ENCODE measurements at regions not wholly inside any gene's neighbourhood (a gene's known extent, or its start where the extent isn't known, plus 50 kb on each side); places are given as distances from the start of the nearest gene placed in this dataset.
A peak's percentile ranks its signal among the peaks of the same experiment; 100 is the strongest.

- H3K27ac ChIP-seq: peak overlapping the region; percentile 69 to 74
- 80 to 87% methylated on average over 5 of the region's 5 CpGs for WGBS, 2 donors
Measured at GRCh38 chr18:49669403-49669802, 107.5 kb downstream of the LIPG start.

GRCh38 chr18:49668574-49669275, 106.9 kb downstream of the LIPG start:
- Histone ChIP-seq H3K27me3 (no peaks in the 10 kb centered on the region), H3K9me3 (no peaks in the 10 kb centered on the region), H3K36me3 (ENCODE audit: low read depth, missing control alignments) (no peaks in the 10 kb centered on the region), H3K27ac (peak overlapping the region; percentile 69 to 74), H3K4me1 (peaks cover 28% of the 10 kb centered on the region), H3K4me3 (no peak overlapping the region)
- WGBS, 2 donors: 32 to 41% methylated on average over 7 to 8 of the region's 8 CpGs
- intact Hi-C loops (cut with DNase I; ENCODE audit: low total_unique reads): no loop called here
- TF ChIP-seq POLR2A (IDR thresholded peaks at IDR 0.05) (no peak), CTCF (IDR thresholded peaks at IDR 0.05) (no peak)
- DNase-seq: peak; percentile 90

More at GRCh38 chr18:49669403-49669802, 107.5 kb downstream of the LIPG start:
- Histone ChIP-seq H3K4me1 (peaks cover 22% of the 10 kb centered on the region), H3K36me3 (ENCODE audit: low read depth, missing control alignments) (no peaks in the 10 kb centered on the region), H3K4me3 (no peak overlapping the region), H3K9me3 (no peaks in the 10 kb centered on the region), H3K27me3 (no peaks in the 10 kb centered on the region)
- TF ChIP-seq CTCF (IDR thresholded peaks at IDR 0.05) (no peak), POLR2A (IDR thresholded peaks at IDR 0.05) (no peak)
- no peak for DNase-seq
- intact Hi-C loops (cut with DNase I; ENCODE audit: low total_unique reads): no loop called here

- 69 to 93% methylated on average over 6 of the region's 6 CpGs for WGBS, 2 donors
Measured at GRCh38 chr18:49667462-49667861, 105.6 kb downstream of the LIPG start.

GRCh38 chr18:49666045-49666775, 104.4 kb downstream of the LIPG start:
- DNase-seq: no peak
- no peaks in the 10 kb centered on the region for H3K36me3 ChIP-seq (ENCODE audit: low read depth, missing control alignments)
- H3K9me3 ChIP-seq: no peaks in the 10 kb centered on the region
- intact Hi-C loops (cut with DNase I; ENCODE audit: low total_unique reads): no loop called here
- H3K27me3 ChIP-seq: no peaks in the 10 kb centered on the region
- H3K27ac ChIP-seq: no peak overlapping the region
- no peak overlapping the region for H3K4me3 ChIP-seq
- WGBS, 2 donors: 65% methylated on average over 4 of the region's 4 CpGs
- peaks cover 28% of the 10 kb centered on the region for H3K4me1 ChIP-seq
- TF ChIP-seq CTCF (IDR thresholded peaks at IDR 0.05) (no peak), POLR2A (IDR thresholded peaks at IDR 0.05) (no peak)

More at GRCh38 chr18:49667462-49667861, 105.6 kb downstream of the LIPG start:
- Histone ChIP-seq H3K9me3 (no peaks in the 10 kb centered on the region), H3K4me1 (peaks cover 28% of the 10 kb centered on the region), H3K27ac (peak overlapping the region in 1 of 2 donors; percentile 74), H3K27me3 (no peaks in the 10 kb centered on the region), H3K36me3 (ENCODE audit: low read depth, missing control alignments) (no peaks in the 10 kb centered on the region), H3K4me3 (no peak overlapping the region)
- intact Hi-C loops (cut with DNase I; ENCODE audit: low total_unique reads): no loop called here
- DNase-seq: no peak
- TF ChIP-seq POLR2A (IDR thresholded peaks at IDR 0.05): no peak
- TF ChIP-seq CTCF (IDR thresholded peaks at IDR 0.05): no peak
